Chondrocyte (in vitro differentiated cells): ENCODE measurements at regions not wholly inside any gene's neighbourhood (a gene's known extent, or its start where the extent isn't known, plus 50 kb on each side); places are given as distances from the start of the nearest gene placed in this dataset.

Experiments
- DNase-seq: peaks from one replicate; pipeline ENCODE4 v3.0.0; 2021; ENCODE audit warnings: mixed read lengths, low spot score
- H3K27ac Mint-ChIP-seq: one replicate; pipeline ENCODE4 v1.8.0; 2021; ENCODE audit warnings: mild to moderate bottlenecking, moderate library complexity, mixed read lengths; ENCODE audit not compliant: unreplicated experiment
- H3K27me3 Mint-ChIP-seq: 2 replicates; pipeline ENCODE4 v1.8.0; 2021; ENCODE audit warnings: low read depth, mixed read lengths
- H3K36me3 Mint-ChIP-seq: 2 replicates; pipeline ENCODE4 v1.8.0; 2021; ENCODE audit warnings: low read depth, mixed read lengths
- H3K4me1 Mint-ChIP-seq: 2 replicates; pipeline ENCODE4 v1.8.0; 2021; ENCODE audit warnings: low read depth, mild to moderate bottlenecking, mixed read lengths
- H3K4me3 Mint-ChIP-seq: one replicate; pipeline ENCODE4 v1.8.0; 2021; ENCODE audit warnings: mild to moderate bottlenecking, moderate library complexity, mixed read lengths; ENCODE audit not compliant: unreplicated experiment
- H3K9me3 Mint-ChIP-seq: 2 replicates; pipeline ENCODE4 v1.8.0; 2021; ENCODE audit warnings: low read depth, mixed read lengths
- TF ChIP-seq, protein P1 (sequence below): fragments of 200-600 bp; sonication (generic); IDR thresholded peaks from 2 replicates; pipeline ENCODE4 v1.5.0; 2021; ENCODE audit warnings: antibody characterized with exemption, mild to moderate bottlenecking, moderate library complexity

DNA sequence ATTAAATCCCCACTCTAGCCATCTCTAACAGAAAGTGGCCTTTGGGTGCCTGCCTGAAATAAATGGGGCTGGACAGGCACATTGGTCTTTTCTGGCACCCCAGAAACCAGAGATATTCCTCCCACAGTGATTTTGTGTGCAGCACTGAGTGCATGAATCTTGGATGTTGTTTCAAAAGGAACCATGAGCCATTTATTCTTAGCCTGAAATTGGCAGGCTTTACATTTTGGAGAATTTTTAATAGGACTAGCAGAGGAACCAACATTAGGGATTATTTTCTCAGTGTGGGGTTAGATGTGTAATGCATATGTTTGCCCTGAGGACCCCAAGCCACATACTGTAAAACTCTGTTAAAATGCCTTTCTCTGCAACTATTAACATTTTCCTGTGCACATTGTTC is 451.3 kb downstream of the NFIB start:
- no peak for DNase-seq
- Mint-ChIP-seq H3K4me1 (peaks cover 25% of the 10 kb centered on the region), H3K9me3 (no peaks in the 10 kb centered on the region), H3K27me3 (no peaks in the 10 kb centered on the region), H3K27ac (no peak overlapping the region), H3K36me3 (no peaks in the 10 kb centered on the region), H3K4me3 (no peak overlapping the region)
- TF ChIP-seq, protein P1, sequence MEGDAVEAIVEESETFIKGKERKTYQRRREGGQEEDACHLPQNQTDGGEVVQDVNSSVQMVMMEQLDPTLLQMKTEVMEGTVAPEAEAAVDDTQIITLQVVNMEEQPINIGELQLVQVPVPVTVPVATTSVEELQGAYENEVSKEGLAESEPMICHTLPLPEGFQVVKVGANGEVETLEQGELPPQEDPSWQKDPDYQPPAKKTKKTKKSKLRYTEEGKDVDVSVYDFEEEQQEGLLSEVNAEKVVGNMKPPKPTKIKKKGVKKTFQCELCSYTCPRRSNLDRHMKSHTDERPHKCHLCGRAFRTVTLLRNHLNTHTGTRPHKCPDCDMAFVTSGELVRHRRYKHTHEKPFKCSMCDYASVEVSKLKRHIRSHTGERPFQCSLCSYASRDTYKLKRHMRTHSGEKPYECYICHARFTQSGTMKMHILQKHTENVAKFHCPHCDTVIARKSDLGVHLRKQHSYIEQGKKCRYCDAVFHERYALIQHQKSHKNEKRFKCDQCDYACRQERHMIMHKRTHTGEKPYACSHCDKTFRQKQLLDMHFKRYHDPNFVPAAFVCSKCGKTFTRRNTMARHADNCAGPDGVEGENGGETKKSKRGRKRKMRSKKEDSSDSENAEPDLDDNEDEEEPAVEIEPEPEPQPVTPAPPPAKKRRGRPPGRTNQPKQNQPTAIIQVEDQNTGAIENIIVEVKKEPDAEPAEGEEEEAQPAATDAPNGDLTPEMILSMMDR: no peak

DNA sequence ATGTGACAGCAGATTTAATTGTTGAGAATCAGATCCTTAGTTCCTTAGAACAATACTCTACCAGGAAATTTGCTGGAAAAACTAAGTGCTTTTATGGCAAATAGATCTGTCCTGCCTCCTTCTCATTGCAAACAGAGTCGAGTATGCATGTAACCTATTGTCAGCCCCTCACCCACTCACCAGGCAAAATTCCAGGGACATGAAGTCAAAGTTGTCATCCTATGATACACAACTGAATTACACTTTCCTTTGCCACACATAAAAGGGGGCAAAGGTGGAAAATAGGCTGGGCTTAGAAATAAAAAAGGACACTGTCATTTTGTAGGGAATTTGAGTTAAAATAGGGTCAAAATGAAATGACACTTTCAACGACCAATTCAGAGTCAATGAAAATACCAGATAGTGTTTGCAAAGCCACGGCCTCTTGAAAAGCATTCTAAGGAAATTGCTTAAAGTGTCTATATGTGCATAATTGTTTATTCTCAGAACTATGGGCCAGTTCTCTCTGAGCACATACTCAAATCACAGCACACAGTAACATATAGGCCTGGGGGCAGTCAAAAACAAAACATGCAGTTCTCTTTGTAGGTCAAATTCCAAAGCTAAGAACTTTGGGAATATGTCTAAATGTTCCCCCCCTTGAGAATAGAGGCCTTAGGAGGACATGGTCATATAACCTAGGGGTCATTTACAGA is 452.8 kb downstream of the NFIB start:
- Mint-ChIP-seq H3K36me3 (no peaks in the 10 kb centered on the region), H3K4me3 (no peak overlapping the region), H3K27me3 (no peaks in the 10 kb centered on the region), H3K9me3 (no peaks in the 10 kb centered on the region), H3K4me1 (peaks cover 25% of the 10 kb centered on the region), H3K27ac (no peak overlapping the region)
- TF ChIP-seq, protein P1: no peak
- DNase-seq: no peak

DNA sequence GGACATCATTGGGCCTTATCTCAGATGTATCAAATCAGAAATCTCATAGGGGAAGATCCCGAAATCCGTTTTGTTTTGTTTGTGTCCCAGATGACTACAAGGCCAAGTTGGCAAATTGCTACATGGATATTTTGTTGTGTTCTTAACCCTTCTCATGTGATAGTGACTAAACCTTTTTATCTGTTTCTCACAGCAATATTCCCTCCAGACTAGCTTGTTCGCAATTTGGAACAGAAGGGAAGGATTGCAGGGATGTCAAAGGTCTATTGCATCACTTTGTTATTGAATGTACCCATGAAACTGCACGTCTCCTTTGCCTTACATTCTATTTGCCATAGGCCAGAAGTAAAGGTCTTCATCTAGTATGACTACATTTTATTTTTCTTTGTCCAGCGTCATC is 453.9 kb downstream of the NFIB start:
- no peaks in the 10 kb centered on the region for H3K27me3 Mint-ChIP-seq
- no peak for DNase-seq
- TF ChIP-seq, protein P1: no peak
- no peaks in the 10 kb centered on the region for H3K36me3 Mint-ChIP-seq
- no peaks in the 10 kb centered on the region for H3K9me3 Mint-ChIP-seq
- peaks cover 25% of the 10 kb centered on the region for H3K4me1 Mint-ChIP-seq
- no peak overlapping the region for H3K4me3 Mint-ChIP-seq
- no peak overlapping the region for H3K27ac Mint-ChIP-seq

DNA sequence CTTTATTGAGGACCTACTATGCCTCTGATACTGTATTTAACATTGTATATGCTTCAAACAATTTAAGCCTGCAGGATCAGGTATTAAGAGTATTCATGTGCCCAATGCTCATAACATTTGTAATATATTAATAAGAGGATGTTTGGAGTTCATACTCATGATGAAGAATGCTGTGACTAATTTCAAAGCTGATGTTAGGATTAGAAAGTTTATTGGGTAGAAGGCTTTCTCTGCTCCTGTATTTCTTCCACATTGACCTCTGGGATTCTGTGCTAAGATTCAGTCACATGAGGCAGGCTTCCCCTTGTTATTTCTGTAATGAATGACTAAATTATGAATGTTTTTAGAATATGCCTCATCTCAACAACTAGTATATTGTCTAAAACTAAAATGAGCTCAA is 456.4 kb downstream of the NFIB start:
- H3K27me3 Mint-ChIP-seq: no peaks in the 10 kb centered on the region
- TF ChIP-seq, protein P1: no peak
- DNase-seq: no peak
- no peak overlapping the region for H3K4me3 Mint-ChIP-seq
- peaks cover 15% of the 10 kb centered on the region for H3K4me1 Mint-ChIP-seq
- H3K27ac Mint-ChIP-seq: no peak overlapping the region
- H3K36me3 Mint-ChIP-seq: no peaks in the 10 kb centered on the region
- H3K9me3 Mint-ChIP-seq: no peaks in the 10 kb centered on the region

DNA sequence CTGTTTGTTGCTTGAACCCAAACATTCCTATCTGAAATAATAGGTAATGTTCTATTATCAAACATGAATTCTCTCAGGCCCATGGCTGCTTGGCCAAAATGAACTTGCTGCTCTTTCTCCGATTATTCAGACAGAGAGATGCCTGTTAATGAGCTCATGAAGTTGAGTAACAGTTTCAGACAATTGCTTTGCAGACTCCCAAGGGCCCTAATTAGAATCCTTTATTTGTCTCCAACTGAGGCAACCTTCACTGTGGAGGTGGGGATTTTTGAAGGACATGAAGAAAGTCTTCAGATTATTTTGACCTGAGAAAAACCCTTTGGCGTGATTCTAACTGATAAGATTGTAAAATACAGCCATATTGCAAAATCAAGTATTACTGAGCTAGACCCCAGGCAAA is 466.7 kb downstream of the NFIB start:
- DNase-seq: no peak
- peaks cover 3% of the 10 kb centered on the region for H3K4me1 Mint-ChIP-seq
- TF ChIP-seq, protein P1: no peak
- no peaks in the 10 kb centered on the region for H3K36me3 Mint-ChIP-seq
- H3K4me3 Mint-ChIP-seq: no peak overlapping the region
- no peaks in the 10 kb centered on the region for H3K27me3 Mint-ChIP-seq
- H3K9me3 Mint-ChIP-seq: peaks cover 8% of the 10 kb centered on the region
- no peak overlapping the region for H3K27ac Mint-ChIP-seq
